A549 (cell line): ENCODE measurements at regions not wholly inside any gene's neighbourhood (a gene's known extent, or its start where the extent isn't known, plus 50 kb on each side); places are given as distances from the start of the nearest gene placed in this dataset.

ENCODE experiments used
- ATAC-seq, 2 experiments: fragments of 200-7000 bp in 1 of 2; fragments of >200 bp in 1 of 2; cut with Nextera tagmentation in 1 of 2; cut with Tn5 transposase in 1 of 2; 3 replicates each; pipeline versions ENCODE4 v1.8.0 to v1.9.1; 2018 to 2020; ENCODE audit warnings: mild to moderate bottlenecking in 1 of 2, moderate library complexity in 1 of 2
- CTCF ChIA-PET: fragments of 300-600 bp; sonication (Branson Sonifier 250); formaldehyde crosslinking; extraction: SDS; loops from one replicate; lab custom pipeline; 2021; ENCODE audit warnings: antibody characterized with exemption, inconsistent platforms; lab: Yijun Ruan, JAX
- POLR2A ChIA-PET: fragments of 350-600 bp; formaldehyde crosslinking; extraction: SDS; loops from one replicate; lab custom pipeline; 2021; ENCODE audit warnings: antibody characterized with exemption, inconsistent platforms; lab: Yijun Ruan, JAX
- DNase-seq, 2 experiments: peaks; one replicate each; pipeline versions ENCODE4 v3.0.0 to v3.0.0-alpha.2; 2011 to 2016; ENCODE audit warnings: low read depth in 1 of 2, low spot score in 1 of 2
- FAIRE-seq: peaks from 2 replicates; lab custom pipeline; 2011; peaks lifted over from hg19 to GRCh38; lab: Jason Lieb, UNC
- H3K27ac ChIP-seq, 2 experiments: fragments of >200 bp; sonication (Bioruptor Twin); formaldehyde crosslinking; 3 replicates each; pipeline ENCODE4 v1.5.1; 2016 to 2017
- H3K4me1 ChIP-seq: fragments of >200 bp; sonication (Bioruptor Twin); formaldehyde crosslinking; 3 replicates; pipeline ENCODE4 v1.6.1; 2016
- H3K4me2 ChIP-seq: fragments of >200 bp; sonication (Bioruptor Twin); formaldehyde crosslinking; 3 replicates; pipeline ENCODE4 v1.6.1; 2016
- H3K4me3 ChIP-seq: fragments of >200 bp; sonication (Bioruptor Twin); formaldehyde crosslinking; 3 replicates; pipeline ENCODE4 v1.5.1; 2016
- H3K9me3 ChIP-seq: fragments of >200 bp; sonication (Bioruptor Twin); formaldehyde crosslinking; 3 replicates; pipeline ENCODE4 v1.6.1; 2016
- CBX2 ChIP-seq: fragments of 200-600 bp; sonication (generic); IDR thresholded peaks from 2 replicates; pipeline ENCODE4 v1.6.1; 2016; ENCODE audit warnings: low read depth, mild to moderate bottlenecking, borderline replicate concordance
- CEBPB ChIP-seq, 2 experiments: fragments of >200 bp in 1 of 2; sonication (Bioruptor Twin) in 1 of 2; formaldehyde crosslinking in 1 of 2; IDR thresholded peaks; 2 replicates each; pipeline ENCODE4 v1.6.1; 2012 to 2016
- CHD2 ChIP-seq: fragments of 150-350 bp; IDR thresholded peaks from 2 replicates; pipeline ENCODE4 v1.6.1; 2014; ENCODE audit warnings: low read length; ENCODE audit not compliant: partially characterized antibody
- CHD4 ChIP-seq: fragments of 200-600 bp; sonication (generic); IDR thresholded peaks from 2 replicates; pipeline ENCODE4 v1.6.1; 2016; ENCODE audit warnings: antibody characterized with exemption, mild to moderate bottlenecking, borderline replicate concordance
- EHMT2 ChIP-seq: fragments of 200-600 bp; sonication (generic); IDR thresholded peaks from 2 replicates; pipeline ENCODE4 v1.6.1; 2016; ENCODE audit warnings: antibody characterized with exemption, low read depth, mild to moderate bottlenecking, moderate library complexity
- ESRRA ChIP-seq: fragments of 150-350 bp; IDR thresholded peaks from 2 replicates; pipeline ENCODE4 v1.6.1; 2014; ENCODE audit warnings: mild to moderate bottlenecking, low read length, borderline replicate concordance
- FOSB ChIP-seq: fragments of 250-450 bp; sonication (Bioruptor Pico); IDR thresholded peaks from 2 replicates; pipeline ENCODE4 v1.5.0; 2020; ENCODE audit warnings: mild to moderate bottlenecking, moderate library complexity
- FOXS1 ChIP-seq: fragments of 250-450 bp; sonication (Bioruptor Pico); IDR thresholded peaks from 2 replicates; pipeline ENCODE4 v1.5.0; 2020; ENCODE audit warnings: mild to moderate bottlenecking, moderate library complexity
- HDAC2 ChIP-seq: fragments of 200-600 bp; sonication (generic); IDR thresholded peaks from 2 replicates; pipeline ENCODE4 v1.6.1; 2016
- HEYL ChIP-seq: fragments of 250-450 bp; sonication (Bioruptor Pico); IDR thresholded peaks from 2 replicates; pipeline ENCODE4 v1.8.0; 2021; ENCODE audit warnings: mild to moderate bottlenecking, moderate library complexity
- HOXB13 ChIP-seq: fragments of 250-450 bp; sonication (Bioruptor Pico); IDR thresholded peaks from 2 replicates; pipeline ENCODE4 v1.5.0; 2020; ENCODE audit warnings: low read depth, mild to moderate bottlenecking, moderate library complexity
- JUN ChIP-seq, 2 experiments: fragments of >200 bp; sonication (Bioruptor Twin); formaldehyde crosslinking; IDR thresholded peaks; 2 replicates in 1 of 2; 3 replicates in 1 of 2; pipeline ENCODE4 v1.6.1; 2016 to 2017
- KDM1A ChIP-seq: fragments of 200-600 bp; sonication (generic); IDR thresholded peaks from 2 replicates; pipeline ENCODE4 v1.6.1; 2016; ENCODE audit warnings: low read depth, mild to moderate bottlenecking
- MYC ChIP-seq: IDR thresholded peaks from 2 replicates; pipeline ENCODE4 v1.6.1; 2012; ENCODE audit warnings: mild to moderate bottlenecking, inconsistent platforms, low read length, improper control_type of control experiment, borderline replicate concordance
- NFE2L2 ChIP-seq: fragments of 150-350 bp; conservative IDR thresholded peaks from 2 replicates; pipeline ENCODE4 v1.6.1; 2014; ENCODE audit warnings: low read length
- NPAS2 ChIP-seq: fragments of 250-450 bp; sonication (Bioruptor Pico); IDR thresholded peaks from 2 replicates; pipeline ENCODE4 v1.8.0; 2022; ENCODE audit warnings: mild to moderate bottlenecking, moderate library complexity, borderline replicate concordance
- POLR2AphosphoS2 ChIP-seq: conservative IDR thresholded peaks from 2 replicates; pipeline ENCODE4 v1.6.1; 2012; ENCODE audit warnings: low read length, improper control_type of control experiment, inconsistent platforms
- RAD21 ChIP-seq, 2 experiments: fragments of >200 bp in 1 of 2; sonication (Bioruptor Twin) in 1 of 2; formaldehyde crosslinking in 1 of 2; IDR thresholded peaks in 1 of 2; conservative IDR thresholded peaks in 1 of 2; 2 replicates in 1 of 2; 3 replicates in 1 of 2; pipeline ENCODE4 v1.6.1; 2012 to 2018; ENCODE audit warnings: inconsistent platforms in 1 of 2
- RARB ChIP-seq: fragments of 250-450 bp; sonication (Bioruptor Pico); IDR thresholded peaks from 2 replicates; pipeline ENCODE4 v1.8.0; 2021; ENCODE audit warnings: mild to moderate bottlenecking, moderate library complexity
- RNF2 ChIP-seq: fragments of 200-600 bp; sonication (generic); IDR thresholded peaks from 2 replicates; pipeline ENCODE4 v1.6.1; 2016; ENCODE audit warnings: low read depth, mild to moderate bottlenecking, antibody characterized with exemption, moderate library complexity, borderline replicate concordance
- SMC3 ChIP-seq: fragments of >200 bp; sonication (Bioruptor Twin); formaldehyde crosslinking; IDR thresholded peaks from 3 replicates; pipeline ENCODE4 v1.6.1; 2018; ENCODE audit warnings: inconsistent platforms
- SREBF2 ChIP-seq: fragments of 450-650 bp; IDR thresholded peaks from 2 replicates; pipeline ENCODE4 v1.6.1; 2014; ENCODE audit warnings: mild to moderate bottlenecking, moderate library complexity
- ZC3H11A ChIP-seq: fragments of 450-650 bp; IDR thresholded peaks from 2 replicates; pipeline ENCODE4 v1.6.1; 2014; ENCODE audit warnings: antibody characterized with exemption, mild to moderate bottlenecking
- WGBS: methylation state at CpG from one replicate; pipeline ENCODE4 v1.1.6; 2017; ENCODE audit errors: missing lambda C conversion rate; 5-methylcytosine and 5-hydroxymethylcytosine counted together
- TF ChIP-seq, protein P1 (sequence below): fragments of >200 bp; sonication (Bioruptor Twin); formaldehyde crosslinking; IDR thresholded peaks from 3 replicates; pipeline ENCODE4 v1.5.1; 2016
- TF ChIP-seq, protein P2 (sequence below): IDR thresholded peaks from 2 replicates; pipeline ENCODE4 v1.6.1; 2012; ENCODE audit warnings: low read depth, borderline replicate concordance
- TF ChIP-seq, protein P3 (sequence below): IDR thresholded peaks from 2 replicates; pipeline ENCODE4 v1.6.1; 2012
- TF ChIP-seq, protein P4 (sequence below): fragments of 450-650 bp; IDR thresholded peaks from 2 replicates; pipeline ENCODE4 v1.6.1; 2014; ENCODE audit warnings: antibody characterized with exemption
- TF ChIP-seq, protein P5 (sequence below): fragments of >200 bp; sonication (Bioruptor Twin); formaldehyde crosslinking; IDR thresholded peaks from 3 replicates; pipeline ENCODE4 v1.6.1; 2016

DNA sequence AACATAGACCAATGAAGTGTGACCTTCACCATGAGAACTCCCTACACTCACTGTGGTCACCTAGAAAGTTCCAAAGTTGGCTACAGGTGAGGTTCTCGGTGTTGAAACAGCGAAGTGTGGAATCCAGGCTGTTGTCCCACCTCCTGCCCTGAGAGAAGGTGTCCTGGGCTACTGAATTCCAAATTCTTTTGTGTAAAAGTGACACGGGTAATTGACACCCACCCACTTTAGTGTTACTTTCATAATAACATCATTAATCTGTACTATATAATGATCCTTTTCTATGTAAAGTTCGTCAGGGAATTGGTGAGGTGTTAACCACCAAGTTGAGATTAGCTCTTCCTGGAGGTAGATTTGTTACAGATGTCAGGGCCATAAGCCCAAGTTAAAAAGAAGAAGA is 690.7 kb downstream of the RWDD3 start:
- ATAC-seq = no peak
- WGBS = 1% methylated on average over 4 of the region's 4 CpGs
- Histone ChIP-seq H3K4me3 (no peak overlapping the region), H3K4me1 (no peaks in the 10 kb centered on the region), H3K27ac (no peak overlapping the region), H3K4me2 (no peak overlapping the region), H3K9me3 (no peaks in the 10 kb centered on the region)
- DNase-seq = no peak
- no peak for TF ChIP-seq CHD2
- no peak for TF ChIP-seq NFE2L2
- TF ChIP-seq, protein P1, sequence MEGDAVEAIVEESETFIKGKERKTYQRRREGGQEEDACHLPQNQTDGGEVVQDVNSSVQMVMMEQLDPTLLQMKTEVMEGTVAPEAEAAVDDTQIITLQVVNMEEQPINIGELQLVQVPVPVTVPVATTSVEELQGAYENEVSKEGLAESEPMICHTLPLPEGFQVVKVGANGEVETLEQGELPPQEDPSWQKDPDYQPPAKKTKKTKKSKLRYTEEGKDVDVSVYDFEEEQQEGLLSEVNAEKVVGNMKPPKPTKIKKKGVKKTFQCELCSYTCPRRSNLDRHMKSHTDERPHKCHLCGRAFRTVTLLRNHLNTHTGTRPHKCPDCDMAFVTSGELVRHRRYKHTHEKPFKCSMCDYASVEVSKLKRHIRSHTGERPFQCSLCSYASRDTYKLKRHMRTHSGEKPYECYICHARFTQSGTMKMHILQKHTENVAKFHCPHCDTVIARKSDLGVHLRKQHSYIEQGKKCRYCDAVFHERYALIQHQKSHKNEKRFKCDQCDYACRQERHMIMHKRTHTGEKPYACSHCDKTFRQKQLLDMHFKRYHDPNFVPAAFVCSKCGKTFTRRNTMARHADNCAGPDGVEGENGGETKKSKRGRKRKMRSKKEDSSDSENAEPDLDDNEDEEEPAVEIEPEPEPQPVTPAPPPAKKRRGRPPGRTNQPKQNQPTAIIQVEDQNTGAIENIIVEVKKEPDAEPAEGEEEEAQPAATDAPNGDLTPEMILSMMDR = no peak
- no peak for TF ChIP-seq MYC
- ChIA-PET CTCF (no interaction called here), POLR2A (no interaction called here)
- no peak for FAIRE-seq

DNA sequence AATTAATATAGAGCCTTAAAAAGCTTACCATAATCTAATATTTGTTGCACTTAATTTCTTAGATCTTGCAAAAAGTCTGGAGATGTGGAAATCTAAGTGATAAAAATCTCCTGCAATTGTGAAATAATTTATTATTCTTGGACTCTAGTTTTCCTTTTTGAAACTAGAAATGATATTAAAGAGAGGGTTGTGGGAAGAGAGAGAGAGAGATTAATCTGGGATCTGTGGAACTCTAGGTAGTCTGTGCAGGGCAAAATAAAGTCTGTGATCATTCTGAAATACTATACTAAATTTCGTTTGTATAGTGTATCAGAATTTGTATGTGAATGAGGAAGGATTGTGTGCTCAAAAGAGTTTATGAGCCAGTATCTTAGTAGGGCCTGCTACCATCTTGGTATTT is 692.3 kb downstream of the RWDD3 start:
- TF ChIP-seq, protein P2, sequence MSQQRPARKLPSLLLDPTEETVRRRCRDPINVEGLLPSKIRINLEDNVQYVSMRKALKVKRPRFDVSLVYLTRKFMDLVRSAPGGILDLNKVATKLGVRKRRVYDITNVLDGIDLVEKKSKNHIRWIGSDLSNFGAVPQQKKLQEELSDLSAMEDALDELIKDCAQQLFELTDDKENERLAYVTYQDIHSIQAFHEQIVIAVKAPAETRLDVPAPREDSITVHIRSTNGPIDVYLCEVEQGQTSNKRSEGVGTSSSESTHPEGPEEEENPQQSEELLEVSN = no peak
- TF ChIP-seq ZC3H11A (no peak), HEYL (CRISPR knock-in tag) (no peak), RAD21 (conservative IDR thresholded peaks at IDR 0.05 in 1 of 2, IDR thresholded peaks at IDR 0.05 in 1 of 2) (no peak), RNF2 (no peak), NPAS2 (CRISPR knock-in tag) (no peak), CHD4 (no peak), EHMT2 (no peak), ESRRA (no peak), CEBPB (IDR thresholded peaks at IDR 0.05) (no peak), KDM1A (no peak), HDAC2 (no peak)
- TF ChIP-seq, protein P1 = no peak
- TF ChIP-seq, protein P3, sequence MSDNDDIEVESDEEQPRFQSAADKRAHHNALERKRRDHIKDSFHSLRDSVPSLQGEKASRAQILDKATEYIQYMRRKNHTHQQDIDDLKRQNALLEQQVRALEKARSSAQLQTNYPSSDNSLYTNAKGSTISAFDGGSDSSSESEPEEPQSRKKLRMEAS = no peak
- TF ChIP-seq, protein P4, sequence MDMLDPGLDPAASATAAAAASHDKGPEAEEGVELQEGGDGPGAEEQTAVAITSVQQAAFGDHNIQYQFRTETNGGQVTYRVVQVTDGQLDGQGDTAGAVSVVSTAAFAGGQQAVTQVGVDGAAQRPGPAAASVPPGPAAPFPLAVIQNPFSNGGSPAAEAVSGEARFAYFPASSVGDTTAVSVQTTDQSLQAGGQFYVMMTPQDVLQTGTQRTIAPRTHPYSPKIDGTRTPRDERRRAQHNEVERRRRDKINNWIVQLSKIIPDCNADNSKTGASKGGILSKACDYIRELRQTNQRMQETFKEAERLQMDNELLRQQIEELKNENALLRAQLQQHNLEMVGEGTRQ = no peak
- TF ChIP-seq, all 56 proteins: peak for 0

DNA sequence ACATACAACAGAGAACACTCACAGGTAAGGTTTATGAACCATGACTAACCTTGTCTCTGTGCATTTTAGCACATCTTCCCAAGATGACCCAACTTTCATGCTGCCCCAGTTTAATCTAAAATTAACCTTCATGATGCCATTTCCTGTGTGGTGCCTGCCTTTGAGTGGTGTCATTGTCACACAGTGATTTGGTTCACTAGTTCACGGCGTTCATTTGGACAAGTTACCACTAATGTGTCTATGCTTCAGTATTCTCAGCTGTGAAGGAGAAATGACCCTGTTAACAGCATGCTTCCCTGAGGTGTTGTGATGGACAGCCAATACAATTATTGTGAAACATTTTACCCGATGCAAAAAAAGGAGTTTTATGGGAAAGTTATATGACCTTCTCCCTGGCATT is 693.1 kb downstream of the RWDD3 start:
- ATAC-seq = no peak
- FAIRE-seq = no peak
- CTCF ChIA-PET = no interaction called here

More for the DNA sequence above, 692.3 kb downstream of the RWDD3 start:
- Histone ChIP-seq H3K4me2 (no peak overlapping the region), H3K9me3 (no peaks in the 10 kb centered on the region), H3K4me1 (no peaks in the 10 kb centered on the region), H3K4me3 (no peak overlapping the region), H3K27ac (no peak overlapping the region)
- ChIA-PET CTCF (no interaction called here), POLR2A (no interaction called here)
- 0% methylated on average over 1 of the region's 1 CpG for WGBS
- ATAC-seq = no peak
- no peak for DNase-seq
- no peak for FAIRE-seq

More for the DNA sequence above, 693.1 kb downstream of the RWDD3 start:
- no peak overlapping the region for H3K4me3 ChIP-seq
- POLR2A ChIA-PET = no interaction called here
- H3K27ac ChIP-seq = no peak overlapping the region
- H3K4me1 ChIP-seq = no peaks in the 10 kb centered on the region
- no peaks in the 10 kb centered on the region for H3K9me3 ChIP-seq
- TF ChIP-seq CHD2 (no peak), SREBF2 (no peak), FOXS1 (CRISPR knock-in tag) (no peak), JUN (IDR thresholded peaks at IDR 0.05) (no peak), SMC3 (no peak), HDAC2 (no peak), CBX2 (no peak), POLR2AphosphoS2 (no peak), HOXB13 (CRISPR knock-in tag) (no peak), FOSB (CRISPR knock-in tag) (no peak), NPAS2 (CRISPR knock-in tag) (no peak), RARB (CRISPR knock-in tag) (no peak)
- TF ChIP-seq, protein P5, sequence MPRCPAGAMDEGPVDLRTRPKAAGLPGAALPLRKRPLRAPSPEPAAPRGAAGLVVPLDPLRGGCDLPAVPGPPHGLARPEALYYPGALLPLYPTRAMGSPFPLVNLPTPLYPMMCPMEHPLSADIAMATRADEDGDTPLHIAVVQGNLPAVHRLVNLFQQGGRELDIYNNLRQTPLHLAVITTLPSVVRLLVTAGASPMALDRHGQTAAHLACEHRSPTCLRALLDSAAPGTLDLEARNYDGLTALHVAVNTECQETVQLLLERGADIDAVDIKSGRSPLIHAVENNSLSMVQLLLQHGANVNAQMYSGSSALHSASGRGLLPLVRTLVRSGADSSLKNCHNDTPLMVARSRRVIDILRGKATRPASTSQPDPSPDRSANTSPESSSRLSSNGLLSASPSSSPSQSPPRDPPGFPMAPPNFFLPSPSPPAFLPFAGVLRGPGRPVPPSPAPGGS = no peak
- 2% methylated on average over 3 of the region's 3 CpGs for WGBS
- no peak overlapping the region for H3K4me2 ChIP-seq
- DNase-seq = no peak
